Naive thymus-derived CD4-positive, alpha-beta T cell (primary cell): ENCODE measurements at regions not wholly inside any gene's neighbourhood (a gene's known extent, or its start where the extent isn't known, plus 50 kb on each side); places are given as distances from the start of the nearest gene placed in this dataset.

Experiments used
- ATAC-seq: fragments of 150-1000 bp; cut with Tn5 transposase; 2 replicates; pipeline ENCODE4 v1.10.0; 2021; ENCODE audit warnings: mild to moderate bottlenecking, moderate library complexity
- CTCF ChIA-PET: fragments of 350-600 bp; sonication (Branson Sonifier 250); formaldehyde crosslinking; loops from one replicate; lab custom pipeline; 2021; ENCODE audit warnings: antibody characterized with exemption; lab: Charles Lee
- POLR2A ChIA-PET: fragments of 350-600 bp; sonication (Branson Sonifier 250); formaldehyde crosslinking; loops from one replicate; lab custom pipeline; 2021; ENCODE audit warnings: antibody characterized with exemption, inconsistent platforms; lab: Charles Lee
- DNase-seq, 9 donors: peaks; one replicate each; pipeline versions ENCODE4 v3.0.0 to v3.0.0-alpha.2; 2020 to 2022; ENCODE audit warnings: mixed read lengths in 1 of 9
- H3K27ac ChIP-seq: one replicate; pipeline ENCODE4 v1.7.0; 2013; ENCODE audit warnings: mild to moderate bottlenecking, low read depth, low read length, moderate library complexity
- H3K27me3 ChIP-seq, 2 donors: one replicate each; pipeline ENCODE4 v1.7.0; 2013; ENCODE audit warnings: low read length in 2 of 2, mild to moderate bottlenecking in 2 of 2, moderate library complexity in 2 of 2; ENCODE audit not compliant: control insufficient read depth in 2 of 2, insufficient read depth in 2 of 2
- H3K36me3 ChIP-seq, 3 experiments: 1 replicate in 2 of 3; 2 replicates in 1 of 3; pipeline ENCODE4 v1.7.0; 2013; ENCODE audit warnings: low read length in 3 of 3, mild to moderate bottlenecking in 3 of 3, moderate library complexity in 1 of 3; ENCODE audit not compliant: insufficient read depth in 3 of 3, control insufficient read depth in 2 of 3
- H3K4me1 ChIP-seq, 2 donors: one replicate each; pipeline ENCODE4 v1.7.0; 2013; ENCODE audit warnings: low read length in 2 of 2, mild to moderate bottlenecking in 2 of 2, moderate library complexity in 1 of 2; ENCODE audit not compliant: control insufficient read depth in 2 of 2, insufficient read depth in 2 of 2
- H3K4me3 ChIP-seq: 2 replicates; pipeline ENCODE4 v1.7.0; 2013; ENCODE audit warnings: mild to moderate bottlenecking, low read length
- H3K9me3 ChIP-seq, 3 experiments: 1 replicate in 2 of 3; 2 replicates in 1 of 3; pipeline ENCODE4 v1.7.0; 2013; ENCODE audit warnings: low read length in 3 of 3; ENCODE audit not compliant: control insufficient read depth in 2 of 3
- H3K27ac Mint-ChIP-seq, 9 donors: one replicate each; pipeline ENCODE4 v1.8.0; 2020 to 2022; ENCODE audit warnings: mixed read lengths in 9 of 9, mild to moderate bottlenecking in 8 of 9, moderate library complexity in 5 of 9, inconsistent platforms in 2 of 9
- H3K27me3 Mint-ChIP-seq, 5 donors: one replicate each; pipeline ENCODE4 v1.8.0; 2021 to 2022; ENCODE audit warnings: mixed read lengths in 5 of 5, mild to moderate bottlenecking in 1 of 5
- H3K36me3 Mint-ChIP-seq, 5 donors: one replicate each; pipeline ENCODE4 v1.8.0; 2020 to 2022; ENCODE audit warnings: mixed read lengths in 5 of 5, mild to moderate bottlenecking in 3 of 5, inconsistent platforms in 1 of 5
- H3K4me1 Mint-ChIP-seq, 7 donors: one replicate each; pipeline ENCODE4 v1.8.0; 2020 to 2022; ENCODE audit warnings: mixed read lengths in 7 of 7, mild to moderate bottlenecking in 3 of 7, inconsistent platforms in 1 of 7
- H3K4me3 Mint-ChIP-seq, 10 donors: one replicate each; pipeline ENCODE4 v1.8.0; 2020 to 2022; ENCODE audit warnings: mild to moderate bottlenecking in 10 of 10, mixed read lengths in 10 of 10, moderate library complexity in 6 of 10, inconsistent platforms in 2 of 10
- H3K9me3 Mint-ChIP-seq, 11 donors: one replicate each; pipeline ENCODE4 v1.8.0; 2020 to 2022; ENCODE audit warnings: mixed read lengths in 11 of 11, mild to moderate bottlenecking in 4 of 11, inconsistent platforms in 1 of 11, moderate library complexity in 1 of 11
- intact Hi-C, 2 donors: fragments of 100-400 bp; cut with micrococcal nuclease; formaldehyde crosslinking; loops; one replicate each; pipeline ENCODE4 v1.15.1; 2023

- CTCF ChIA-PET, result no interaction called here
- POLR2A ChIA-PET, result no interaction called here
- Histone ChIP-seq H3K4me1 (no peaks in the 10 kb centered on the region), H3K27ac (no peak overlapping the region), H3K36me3 (no peaks in the 10 kb centered on the region), H3K27me3 (no peaks in the 10 kb centered on the region), H3K9me3 (no peaks in the 10 kb centered on the region), H3K4me3 (no peak overlapping the region)
- no peaks in the 10 kb centered on the region for H3K4me1 Mint-ChIP-seq
- peaks cover 0 to 10% (median 2%) of the 10 kb centered on the region in 11 donors for H3K9me3 Mint-ChIP-seq
- intact Hi-C loops, result no loop called here
- DNase-seq (no peak), ATAC-seq (no peak)
- no peaks in the 10 kb centered on the region for H3K36me3 Mint-ChIP-seq
- no peaks in the 10 kb centered on the region for H3K27me3 Mint-ChIP-seq
- H3K4me3 Mint-ChIP-seq, result no peak overlapping the region
- no peak overlapping the region for H3K27ac Mint-ChIP-seq
Measured at GRCh38 chr2:146226077-146226476, 1618.8 kb upstream of the ACVR2A start.

GRCh38 chr2:146221826-146222225, 1623.0 kb upstream of the ACVR2A start:
- CTCF ChIA-PET, result no interaction called here
- H3K36me3 ChIP-seq, result no peaks in the 10 kb centered on the region
- no peaks in the 10 kb centered on the region for H3K4me1 ChIP-seq
- ATAC-seq, result no peak
- Mint-ChIP-seq H3K27me3 (no peaks in the 10 kb centered on the region), H3K27ac (no peak overlapping the region), H3K9me3 (peaks cover 0 to 6% (median 1%) of the 10 kb centered on the region in 11 donors), H3K4me1 (no peaks in the 10 kb centered on the region), H3K4me3 (no peak overlapping the region), H3K36me3 (no peaks in the 10 kb centered on the region)
- no peak for DNase-seq
- POLR2A ChIA-PET, result no interaction called here
- no peaks in the 10 kb centered on the region for H3K9me3 ChIP-seq
- intact Hi-C loops, result no loop called here
- no peak overlapping the region for H3K4me3 ChIP-seq
- no peak overlapping the region for H3K27ac ChIP-seq
- H3K27me3 ChIP-seq, result no peaks in the 10 kb centered on the region

- no peak for DNase-seq
- no peaks in the 10 kb centered on the region for H3K4me1 Mint-ChIP-seq
- no peak overlapping the region for H3K4me3 Mint-ChIP-seq
- H3K27me3 ChIP-seq, result no peaks in the 10 kb centered on the region
- H3K4me1 ChIP-seq, result no peaks in the 10 kb centered on the region
- no peaks in the 10 kb centered on the region for H3K9me3 ChIP-seq
- intact Hi-C loops, result no loop called here
- POLR2A ChIA-PET, result no interaction called here
- ATAC-seq, result no peak
- H3K36me3 Mint-ChIP-seq, result no peaks in the 10 kb centered on the region
- H3K36me3 ChIP-seq, result no peaks in the 10 kb centered on the region
- CTCF ChIA-PET, result no interaction called here
- H3K4me3 ChIP-seq, result no peak overlapping the region
- H3K9me3 Mint-ChIP-seq, result peaks cover 0 to 9% (median 2%) of the 10 kb centered on the region in 11 donors
- H3K27ac ChIP-seq, result no peak overlapping the region
- no peak overlapping the region for H3K27ac Mint-ChIP-seq
- no peaks in the 10 kb centered on the region for H3K27me3 Mint-ChIP-seq
Measured at GRCh38 chr2:146220957-146221356, 1623.9 kb upstream of the ACVR2A start.

GRCh38 chr2:146214394-146214929, 1630.4 kb upstream of the ACVR2A start:
- H3K4me3 ChIP-seq, result no peak overlapping the region
- ATAC-seq (no peak), DNase-seq (no peak)
- ChIA-PET POLR2A (no interaction called here), CTCF (no interaction called here)
- no peak overlapping the region for H3K4me3 Mint-ChIP-seq
- H3K27ac Mint-ChIP-seq, result no peak overlapping the region
- H3K9me3 ChIP-seq, result no peaks in the 10 kb centered on the region
- intact Hi-C loops, result no loop called here
- no peaks in the 10 kb centered on the region for H3K4me1 Mint-ChIP-seq
- no peaks in the 10 kb centered on the region for H3K27me3 ChIP-seq
- H3K27ac ChIP-seq, result no peak overlapping the region
- H3K4me1 ChIP-seq, result no peaks in the 10 kb centered on the region
- H3K9me3 Mint-ChIP-seq, result peaks cover 0 to 22% (median 8%) of the 10 kb centered on the region in 11 donors
- H3K36me3 ChIP-seq, result no peaks in the 10 kb centered on the region
- no peaks in the 10 kb centered on the region for H3K27me3 Mint-ChIP-seq
- H3K36me3 Mint-ChIP-seq, result peaks cover 0 to 4% (median 0%) of the 10 kb centered on the region in 5 donors

- ChIA-PET CTCF (no interaction called here), POLR2A (no interaction called here)
- DNase-seq (no peak), ATAC-seq (no peak)
- Mint-ChIP-seq H3K4me1 (no peaks in the 10 kb centered on the region), H3K36me3 (peaks cover 0 to 4% (median 0%) of the 10 kb centered on the region in 5 donors), H3K4me3 (no peak overlapping the region), H3K27me3 (no peaks in the 10 kb centered on the region), H3K27ac (no peak overlapping the region), H3K9me3 (peaks cover 0 to 22% (median 8%) of the 10 kb centered on the region in 11 donors)
- H3K9me3 ChIP-seq, result no peaks in the 10 kb centered on the region
- no peak overlapping the region for H3K4me3 ChIP-seq
- no peaks in the 10 kb centered on the region for H3K27me3 ChIP-seq
- no peak overlapping the region for H3K27ac ChIP-seq
- H3K4me1 ChIP-seq, result no peaks in the 10 kb centered on the region
- intact Hi-C loops, result no loop called here
- H3K36me3 ChIP-seq, result no peaks in the 10 kb centered on the region
Measured at GRCh38 chr2:146213674-146214073, 1631.2 kb upstream of the ACVR2A start.

GRCh38 chr2:146212602-146213001, 1632.2 kb upstream of the ACVR2A start:
- peaks cover 0 to 22% (median 8%) of the 10 kb centered on the region in 11 donors for H3K9me3 Mint-ChIP-seq
- Histone ChIP-seq H3K27ac (no peak overlapping the region), H3K4me1 (no peaks in the 10 kb centered on the region), H3K27me3 (no peaks in the 10 kb centered on the region), H3K4me3 (no peak overlapping the region), H3K36me3 (no peaks in the 10 kb centered on the region), H3K9me3 (no peaks in the 10 kb centered on the region)
- ChIA-PET POLR2A (no interaction called here), CTCF (no interaction called here)
- intact Hi-C loops, result no loop called here
- peaks cover 0 to 4% (median 0%) of the 10 kb centered on the region in 5 donors for H3K36me3 Mint-ChIP-seq
- H3K27me3 Mint-ChIP-seq, result no peaks in the 10 kb centered on the region
- DNase-seq (no peak), ATAC-seq (no peak)
- H3K4me1 Mint-ChIP-seq, result no peaks in the 10 kb centered on the region
- H3K4me3 Mint-ChIP-seq, result no peak overlapping the region
- H3K27ac Mint-ChIP-seq, result no peak overlapping the region

GRCh38 chr2:146209842-146210275, 1635.0 kb upstream of the ACVR2A start:
- POLR2A ChIA-PET, result no interaction called here
- Mint-ChIP-seq H3K4me3 (no peak overlapping the region), H3K4me1 (no peaks in the 10 kb centered on the region), H3K36me3 (peaks cover 0 to 4% (median 0%) of the 10 kb centered on the region in 5 donors), H3K27me3 (no peaks in the 10 kb centered on the region), H3K9me3 (peaks cover 0 to 24% (median 6%) of the 10 kb centered on the region in 11 donors), H3K27ac (no peak overlapping the region)
- H3K27me3 ChIP-seq, result no peaks in the 10 kb centered on the region
- no peak overlapping the region for H3K4me3 ChIP-seq
- H3K36me3 ChIP-seq, result no peaks in the 10 kb centered on the region
- intact Hi-C loops, result no loop called here
- no peak for ATAC-seq
- CTCF ChIA-PET, result no interaction called here
- no peaks in the 10 kb centered on the region for H3K9me3 ChIP-seq
- no peak overlapping the region for H3K27ac ChIP-seq
- H3K4me1 ChIP-seq, result no peaks in the 10 kb centered on the region
- DNase-seq, result no peak
